RWPE1 (cell line): ENCODE measurements at regions not wholly inside any gene's neighbourhood (a gene's known extent, or its start where the extent isn't known, plus 50 kb on each side); places are given as distances from the start of the nearest gene placed in this dataset.

ENCODE experiments used
- CTCF ChIA-PET: fragments of 350-600 bp; sonication (Branson Sonifier 250); formaldehyde crosslinking; extraction: SDS; loops from one replicate; lab custom pipeline; 2021; lab: Yijun Ruan, JAX
- POLR2A ChIA-PET: fragments of 400-600 bp; formaldehyde crosslinking; extraction: SDS; loops from one replicate; lab custom pipeline; 2020; ENCODE audit warnings: antibody characterized with exemption; ENCODE audit not compliant: low non-redundant PET; lab: Yijun Ruan, JAX
- DNase-seq: peaks from one replicate; pipeline ENCODE4 v3.0.0; 2012; ENCODE audit warnings: low spot score
- H3K27ac ChIP-seq: fragments of 450-650 bp; 2 replicates; pipeline ENCODE4 v1.5.1; 2017
- CTCF ChIP-seq: fragments of 450-650 bp; conservative IDR thresholded peaks from 2 replicates; pipeline ENCODE4 v1.5.1; 2017; ENCODE audit warnings: low read depth, mild to moderate bottlenecking

DNA sequence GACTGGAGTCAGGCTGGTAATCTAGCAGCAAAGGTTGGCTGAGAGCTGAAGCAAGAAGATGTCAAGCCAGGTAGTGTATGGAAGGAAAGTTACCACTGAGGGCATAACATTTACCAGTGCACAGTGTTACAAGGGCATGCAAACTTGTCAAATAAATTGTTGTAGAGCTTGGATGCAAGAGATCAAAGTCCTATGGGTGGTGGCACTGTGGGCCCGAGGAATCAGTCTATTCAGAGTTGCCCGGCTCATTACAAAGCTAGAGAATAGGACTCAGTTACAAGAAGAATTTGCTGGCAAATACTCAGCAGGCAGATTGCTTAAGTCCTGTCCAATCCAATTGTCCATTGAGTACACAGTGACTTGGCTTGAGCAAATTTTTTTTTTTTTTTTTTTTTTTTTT lies 2043.8 kb downstream of the ARAP2 start:
- H3K27ac ChIP-seq = no peak overlapping the region
- CTCF ChIA-PET = no interaction called here
- TF ChIP-seq CTCF = no peak
- POLR2A ChIA-PET = no interaction called here
- no peak for DNase-seq

DNA sequence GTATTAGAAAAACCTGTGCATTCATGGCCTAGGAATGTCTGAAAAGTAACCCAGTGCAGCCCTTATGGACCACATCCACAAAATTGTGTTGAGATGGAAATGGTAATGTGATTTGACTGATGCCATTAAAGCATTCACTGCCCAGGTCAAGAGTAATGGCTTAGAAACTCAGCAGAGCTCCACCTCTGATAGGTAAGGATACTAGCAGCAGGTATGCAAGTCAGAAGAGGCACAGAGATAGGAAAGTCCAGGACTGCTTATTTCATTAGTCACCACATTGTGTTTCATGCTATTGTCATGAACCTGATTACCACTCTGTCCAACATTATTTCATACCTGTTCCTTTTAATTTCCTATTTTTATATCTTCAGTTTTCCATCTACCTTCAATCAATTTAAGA lies 2042.2 kb downstream of the ARAP2 start:
- TF ChIP-seq CTCF = no peak
- peak; percentile 11 for DNase-seq
- CTCF ChIA-PET = interaction anchor here (0.7 kb wide), 1 partner anchor 1399 kb away, joined by 3 read pairs; no protein-coding TSS in a partner anchor
- POLR2A ChIA-PET = no interaction called here
- no peak overlapping the region for H3K27ac ChIP-seq

- POLR2A ChIA-PET = no interaction called here
- CTCF ChIA-PET = no interaction called here
- TF ChIP-seq CTCF = no peak
- no peak for DNase-seq
- H3K27ac ChIP-seq = no peak overlapping the region
Measured at GRCh38 chr4:34220601-34221000, 2023.7 kb downstream of the ARAP2 start.

DNA sequence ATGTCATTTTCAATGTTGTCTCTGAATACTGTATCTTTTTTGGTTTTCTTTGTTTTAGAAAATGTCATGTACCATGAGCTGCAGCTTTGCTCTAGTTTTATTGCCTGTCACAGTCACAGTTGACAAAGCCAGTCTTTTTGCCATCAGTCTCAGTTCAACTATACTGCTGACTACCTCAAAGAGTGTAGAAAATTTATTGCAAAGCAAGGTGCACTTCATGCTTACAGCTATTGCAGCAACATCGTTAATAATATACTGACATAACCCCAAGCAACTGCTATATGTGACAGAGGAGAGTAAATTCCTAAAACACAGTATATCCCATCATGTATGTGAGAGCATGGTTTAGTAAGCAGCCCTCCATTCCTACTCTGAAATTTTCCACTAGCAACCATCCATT lies 2022.3 kb downstream of the ARAP2 start:
- no peak for TF ChIP-seq CTCF
- no peak for DNase-seq
- ChIA-PET CTCF (no interaction called here), POLR2A (no interaction called here)
- H3K27ac ChIP-seq = no peak overlapping the region

DNA sequence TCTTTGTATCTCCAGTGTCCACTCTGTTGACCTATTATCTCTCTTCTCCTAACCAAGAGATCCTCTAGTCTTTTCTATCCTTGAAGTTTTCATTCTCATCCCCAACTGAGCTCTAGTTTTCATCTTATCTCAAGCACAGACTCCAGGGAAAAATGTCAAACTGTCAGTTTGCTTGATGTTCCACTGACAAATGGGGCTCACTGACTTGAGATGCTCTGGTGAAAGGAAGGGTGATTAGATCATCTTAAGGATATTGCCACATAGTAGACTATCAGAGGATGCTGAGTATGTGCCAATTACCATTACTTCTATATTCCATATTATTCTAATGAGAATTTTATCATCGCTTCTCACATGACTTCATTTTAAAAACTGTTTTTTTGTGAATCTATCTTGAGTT lies 2008.2 kb downstream of the ARAP2 start:
- H3K27ac ChIP-seq = no peak overlapping the region
- DNase-seq = no peak
- CTCF ChIA-PET = no interaction called here
- no peak for TF ChIP-seq CTCF
- POLR2A ChIA-PET = no interaction called here

DNA sequence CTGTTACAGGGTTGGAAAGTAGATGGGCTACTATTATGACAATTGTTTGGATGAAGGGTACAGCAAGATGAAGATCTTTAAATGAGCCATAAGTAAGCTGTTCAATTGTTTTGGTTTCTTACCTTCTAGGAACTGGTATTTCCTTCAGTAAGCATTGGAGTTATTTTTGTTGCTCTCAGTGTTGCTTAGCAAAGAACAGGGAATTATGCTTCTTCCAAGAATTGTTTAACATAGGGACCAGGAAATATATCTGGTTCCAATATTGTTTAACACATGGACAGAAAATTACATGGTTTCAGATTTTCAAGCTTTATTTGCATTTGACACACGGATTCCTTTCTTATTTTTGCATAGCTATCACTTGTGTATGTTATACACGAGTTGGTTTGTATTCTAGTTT lies 1999.0 kb downstream of the ARAP2 start:
- ChIA-PET CTCF (no interaction called here), POLR2A (no interaction called here)
- no peak for TF ChIP-seq CTCF
- DNase-seq = no peak
- H3K27ac ChIP-seq = no peak overlapping the region

- TF ChIP-seq CTCF = no peak
- ChIA-PET POLR2A (no interaction called here), CTCF (no interaction called here)
- no peak overlapping the region for H3K27ac ChIP-seq
- DNase-seq = no peak
Measured at GRCh38 chr4:34250562-34250961, 1993.8 kb downstream of the ARAP2 start.
